SK-N-SH (cell line): ENCODE measurements at regions not wholly inside any gene's neighbourhood (a gene's known extent, or its start where the extent isn't known, plus 50 kb on each side); places are given as distances from the start of the nearest gene placed in this dataset.

Experiments
- CTCF ChIA-PET: fragments of 300-600, 350-600 bp; formaldehyde crosslinking; extraction: SDS; loops from one replicate; lab custom pipeline; 2021; lab: Yijun Ruan, JAX
- POLR2A ChIA-PET: fragments of 350-600 bp; sonication (Branson Sonifier 250); formaldehyde crosslinking; extraction: SDS; loops from one replicate; lab custom pipeline; 2020; ENCODE audit warnings: antibody characterized with exemption, inconsistent platforms; lab: Yijun Ruan, JAX
- DNase-seq: peaks from one replicate; pipeline ENCODE4 v3.0.0; 2012
- H2AFZ ChIP-seq: fragments of 200-600 bp; sonication (generic); 2 replicates; pipeline ENCODE4 v1.8.1; 2016; ENCODE audit warnings: antibody characterized with exemption, mild to moderate bottlenecking, low read depth
- H3F3A ChIP-seq: fragments of 200-600 bp; sonication (generic); replicated peaks from 2 replicates; pipeline ENCODE3; 2016; ENCODE audit warnings: antibody characterized with exemption, mild to moderate bottlenecking; ENCODE audit not compliant: insufficient read depth
- H3K27ac ChIP-seq, 2 experiments: fragments of 200-500 bp in 1 of 2; fragments of 200-600 bp in 1 of 2; sonication (Bioruptor generic) in 1 of 2; sonication (generic), shearing (Covaris generic) in 1 of 2; 2 replicates each; pipeline versions ENCODE4 v1.5.1 to v1.6.1; 2014 to 2016; ENCODE audit warnings: low read depth in 2 of 2, inconsistent platforms in 1 of 2, low read length in 1 of 2, mild to moderate bottlenecking in 1 of 2, mixed read lengths in 1 of 2
- H3K27me3 ChIP-seq: fragments of 200-600 bp; sonication (generic), shearing (Covaris generic); 2 replicates; pipeline ENCODE4 v1.6.1; 2016; ENCODE audit warnings: mixed run types; ENCODE audit not compliant: insufficient read depth
- H3K36me3 ChIP-seq, 2 experiments: fragments of 200-500 bp in 1 of 2; fragments of 200-600 bp in 1 of 2; sonication (Bioruptor generic) in 1 of 2; sonication (generic) in 1 of 2; replicated peaks in 1 of 2; 2 replicates each; pipeline versions ENCODE3 to v1.5.1; 2014 to 2016; ENCODE audit warnings: low read length in 1 of 2, mild to moderate bottlenecking in 1 of 2; ENCODE audit not compliant: insufficient read depth in 2 of 2, control insufficient read depth in 1 of 2
- H3K4me1 ChIP-seq, 2 experiments: fragments of 200-500 bp in 1 of 2; fragments of 200-600 bp in 1 of 2; sonication (Bioruptor generic) in 1 of 2; sonication (generic), shearing (Covaris generic) in 1 of 2; 2 replicates each; pipeline versions ENCODE4 v1.5.1 to v1.6.1; 2014 to 2016; ENCODE audit warnings: low read depth in 1 of 2, low read length in 1 of 2, mixed run types in 1 of 2; ENCODE audit not compliant: insufficient read depth in 2 of 2, control insufficient read depth in 1 of 2
- H3K4me2 ChIP-seq: fragments of 200-600 bp; sonication (generic), shearing (Covaris generic); 2 replicates; pipeline ENCODE4 v1.6.1; 2017; ENCODE audit warnings: mixed run types
- H3K4me3 ChIP-seq, 2 experiments: fragments of 200-500 bp in 1 of 2; fragments of 200-600 bp in 1 of 2; sonication (Bioruptor generic) in 1 of 2; sonication (generic), shearing (Covaris generic) in 1 of 2; 2 replicates each; pipeline versions ENCODE4 v1.5.1 to v1.8.1; 2014 to 2016; ENCODE audit warnings: low read depth in 2 of 2, inconsistent platforms in 1 of 2, low read length in 1 of 2, mild to moderate bottlenecking in 1 of 2, mixed read lengths in 1 of 2, moderate library complexity in 1 of 2
- H3K79me2 ChIP-seq: fragments of 200-600 bp; sonication (generic); 2 replicates; pipeline ENCODE4 v1.8.1; 2017; ENCODE audit warnings: mild to moderate bottlenecking; ENCODE audit not compliant: insufficient read depth
- H3K9ac ChIP-seq: fragments of 200-600 bp; sonication (generic); 2 replicates; pipeline ENCODE4 v1.6.1; 2017; ENCODE audit warnings: mixed run types
- H3K9me2 ChIP-seq: fragments of 200-600 bp; sonication (generic); 2 replicates; pipeline ENCODE4 v1.6.1; 2017; ENCODE audit warnings: mixed run types
- H3K9me3 ChIP-seq: fragments of 200-600 bp; sonication (generic); 2 replicates; pipeline ENCODE4 v1.6.1; 2017; ENCODE audit warnings: mixed run types, mild to moderate bottlenecking, moderate library complexity
- H4K20me1 ChIP-seq: fragments of 200-600 bp; sonication (generic); 2 replicates; pipeline ENCODE4 v1.6.1; 2017; ENCODE audit warnings: mild to moderate bottlenecking, mixed run types; ENCODE audit not compliant: insufficient read depth
- CHD2 ChIP-seq: fragments of 150-350 bp; IDR thresholded peaks from 2 replicates; pipeline ENCODE4 v1.6.1; 2018; ENCODE audit warnings: low read length; ENCODE audit not compliant: partially characterized antibody
- CTCF ChIP-seq: fragments of 200-600 bp; sonication (generic); IDR thresholded peaks from 2 replicates; pipeline ENCODE4 v1.6.1; 2017; ENCODE audit warnings: antibody characterized with exemption, mild to moderate bottlenecking, moderate library complexity
- ELF1 ChIP-seq: IDR thresholded peaks from 2 replicates; pipeline ENCODE4 v1.4.0; 2012
- EZH2phosphoT487 ChIP-seq: fragments of 200-600 bp; sonication (generic); IDR thresholded peaks from 2 replicates; pipeline ENCODE4 v1.6.1; 2017; ENCODE audit warnings: low read depth, mixed run types, mild to moderate bottlenecking, antibody characterized with exemption, moderate library complexity, borderline replicate concordance
- FOSL2 ChIP-seq: IDR thresholded peaks from 2 replicates; pipeline ENCODE4 v1.4.0; 2012; ENCODE audit warnings: low read depth, mild to moderate bottlenecking, moderate library complexity, borderline replicate concordance
- FOXJ3 ChIP-seq: sonication (generic); formaldehyde crosslinking; IDR thresholded peaks from 2 replicates; pipeline ENCODE4 v1.5.1; 2020; ENCODE audit warnings: mild to moderate bottlenecking, missing genetic modification reagents
- FOXM1 ChIP-seq: IDR thresholded peaks from 2 replicates; pipeline ENCODE4 v1.4.0; 2012; ENCODE audit warnings: low read depth, mild to moderate bottlenecking
- GATA2 ChIP-seq: sonication (generic); formaldehyde crosslinking; IDR thresholded peaks from 2 replicates; pipeline ENCODE4 v1.5.0; 2020; ENCODE audit warnings: mild to moderate bottlenecking, missing genetic modification reagents
- IRF3 ChIP-seq: fragments of 150-350 bp; IDR thresholded peaks from 2 replicates; pipeline ENCODE4 v1.6.1; 2016; ENCODE audit warnings: mild to moderate bottlenecking, low read depth, low read length
- MEF2A ChIP-seq: IDR thresholded peaks from 2 replicates; pipeline ENCODE4 v1.4.0; 2012; ENCODE audit warnings: low read depth, borderline replicate concordance
- MXI1 ChIP-seq: IDR thresholded peaks from 2 replicates; pipeline ENCODE4 v1.6.1; 2012; ENCODE audit warnings: mild to moderate bottlenecking, low read depth, low read length, improper control_type of control experiment
- POLR2AphosphoS5 ChIP-seq: IDR thresholded peaks from 2 replicates; pipeline ENCODE4 v1.6.1; 2012; ENCODE audit warnings: low read depth, low read length
- RXRA ChIP-seq: IDR thresholded peaks from 2 replicates; pipeline ENCODE4 v1.4.0; 2012; ENCODE audit warnings: low read depth, mild to moderate bottlenecking, borderline replicate concordance
- SIN3A ChIP-seq: IDR thresholded peaks from 2 replicates; pipeline ENCODE4 v1.6.1; 2012; ENCODE audit warnings: low read depth, mild to moderate bottlenecking, low read length, moderate library complexity, borderline replicate concordance
- SMC3 ChIP-seq: IDR thresholded peaks from 2 replicates; pipeline ENCODE4 v1.6.1; 2012; ENCODE audit warnings: low read depth, low read length, improper control_type of control experiment
- TAF1 ChIP-seq: IDR thresholded peaks from 2 replicates; pipeline ENCODE4 v1.6.1; 2012; ENCODE audit warnings: low read depth, mild to moderate bottlenecking, low read length, moderate library complexity, borderline replicate concordance
- USF1 ChIP-seq: IDR thresholded peaks from 2 replicates; pipeline ENCODE4 v1.4.0; 2012; ENCODE audit warnings: low read depth, borderline replicate concordance
- USF2 ChIP-seq: fragments of 150-350 bp; IDR thresholded peaks from 2 replicates; pipeline ENCODE4 v1.6.1; 2017; ENCODE audit warnings: antibody characterized with exemption, low read length, low read depth, borderline replicate concordance
- YY1 ChIP-seq: IDR thresholded peaks from 2 replicates; pipeline ENCODE4 v1.4.0; 2012; ENCODE audit warnings: low read depth, mild to moderate bottlenecking
- WGBS: methylation state at CpG from one replicate; pipeline ENCODE4 v1.1.6; 2017; ENCODE audit warnings: low lambda C conversion rate; 5-methylcytosine and 5-hydroxymethylcytosine counted together

GRCh38 chr5:118461436-118461835 lies 526.9 kb downstream of the DTWD2 start:
- Histone ChIP-seq H3K4me2 (no peak overlapping the region), H3K79me2 (no peaks in the 10 kb centered on the region), H3K9ac (no peak overlapping the region), H3K36me3 (no peaks in the 10 kb centered on the region), H4K20me1 (no peaks in the 10 kb centered on the region), H3K27me3 (no peaks in the 10 kb centered on the region), H3K4me3 (no peak overlapping the region), H3F3A (no peaks in the 10 kb centered on the region), H3K9me2 (no peaks in the 10 kb centered on the region), H3K27ac (no peak overlapping the region), H3K4me1 (no peaks in the 10 kb centered on the region), H2AFZ (no peak overlapping the region), H3K9me3 (0 out of 2 replicates have a peak, but pooled peaks cover 4% of the 10 kb centered on the region)
- POLR2A ChIA-PET, result no interaction called here
- TF ChIP-seq CTCF, result no peak
- TF ChIP-seq MXI1, result no peak
- no peak for TF ChIP-seq CHD2
- TF ChIP-seq POLR2AphosphoS5, result no peak
- no peak for TF ChIP-seq ELF1
- TF ChIP-seq FOXJ3 (CRISPR knock-in tag), result no peak
- TF ChIP-seq SIN3A, result no peak
- no peak for TF ChIP-seq MEF2A
- TF ChIP-seq FOXM1, result no peak
- no peak for TF ChIP-seq USF2
- TF ChIP-seq USF1, result no peak
- TF ChIP-seq EZH2phosphoT487, result no peak
- TF ChIP-seq YY1, result no peak
- TF ChIP-seq SMC3, result no peak
- no peak for TF ChIP-seq RXRA
- no peak for TF ChIP-seq GATA2
- TF ChIP-seq TAF1, result no peak
- no peak for TF ChIP-seq IRF3
- TF ChIP-seq FOSL2, result no peak
- CTCF ChIA-PET, result no interaction called here
- DNase-seq, result no peak
- 14% methylated on average over 3 of the region's 3 CpGs for WGBS
